ENCODE measurements at regions not wholly inside any gene's neighbourhood (a gene's known extent, or its start where the extent isn't known, plus 50 kb on each side); places are given as distances from the start of the nearest gene placed in this dataset.

DNA sequence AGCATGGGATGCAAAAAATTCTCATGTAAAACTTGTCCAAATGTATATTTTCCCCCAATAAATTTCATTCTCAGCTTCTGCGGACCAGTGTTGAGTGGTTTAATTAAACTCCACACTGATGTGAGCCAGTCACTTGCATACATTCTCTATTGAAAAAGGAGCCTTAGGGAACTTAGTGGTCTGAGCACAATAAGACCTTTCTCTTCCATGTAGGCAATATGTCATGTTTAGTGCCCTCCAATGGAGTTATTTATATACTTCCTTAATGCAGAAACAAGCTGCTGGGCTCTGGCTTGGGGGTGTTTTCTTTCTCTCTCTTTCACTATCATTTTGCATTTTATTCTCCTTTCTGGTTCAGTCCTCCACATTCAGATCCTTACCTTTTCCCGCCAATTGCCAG is 196.9 kb downstream of the ANAPC10 start:
- DNase-seq: no peak
- intact Hi-C loops (cut with DNase I): no loop called here

DNA sequence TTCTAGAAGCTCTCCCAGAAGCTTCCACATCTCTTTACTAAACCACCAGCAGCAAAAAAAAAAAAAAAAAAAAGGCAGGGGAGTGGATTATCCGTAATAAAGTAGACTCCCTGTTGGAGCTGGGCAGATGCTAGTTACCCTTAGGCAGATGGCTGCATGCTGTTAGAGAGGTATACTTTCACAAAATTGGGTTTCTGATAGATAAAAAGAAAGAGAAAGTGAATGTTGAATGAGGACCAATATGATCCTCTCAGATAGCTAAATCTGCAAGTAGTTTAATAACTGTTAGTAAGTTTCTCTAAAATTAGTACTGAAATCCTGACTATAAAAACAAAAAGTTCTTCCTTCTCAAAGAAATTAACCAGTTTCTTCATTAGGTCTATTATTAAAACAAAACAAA is 195.4 kb downstream of the ANAPC10 start:
- intact Hi-C loops (cut with DNase I): no loop called here

DNA sequence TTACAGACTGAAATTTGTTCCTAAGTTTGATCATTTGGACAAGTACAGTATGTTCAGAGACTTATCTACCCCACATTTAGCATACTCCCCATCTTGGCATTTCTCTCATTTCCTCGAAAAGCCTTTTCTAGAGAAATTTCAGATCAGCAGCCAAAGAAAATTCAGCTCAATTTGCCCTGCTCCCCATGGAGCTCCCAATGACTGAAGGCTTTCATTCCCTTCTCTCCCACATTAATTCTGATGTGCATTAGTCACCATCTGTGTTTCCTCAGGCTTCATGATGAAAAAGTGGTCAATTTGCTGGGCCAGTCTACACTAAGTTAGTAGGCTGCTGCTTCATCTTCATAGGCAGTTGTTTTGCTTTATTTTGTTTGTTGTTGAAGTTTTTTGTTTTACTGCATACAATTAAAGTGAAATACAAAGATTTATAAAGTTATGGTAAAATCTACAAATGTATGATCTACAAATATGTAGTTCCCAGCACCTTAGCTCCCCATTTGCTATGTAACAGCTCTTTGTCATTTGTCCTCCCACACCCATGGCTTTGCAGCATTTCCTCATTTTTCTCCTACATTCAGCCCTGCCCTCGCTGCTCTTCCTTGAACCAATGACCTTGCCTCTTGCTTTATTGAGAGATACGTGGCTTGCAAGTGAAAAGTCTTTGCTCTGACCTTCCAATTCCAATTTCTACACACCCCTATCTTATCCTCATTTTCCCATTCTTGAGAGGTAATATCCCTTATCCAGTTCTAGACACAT is 193.9 kb downstream of the ANAPC10 start:
- intact Hi-C loops (cut with DNase I): no loop called here
- no peak for DNase-seq

More for the DNA sequence above, 195.4 kb downstream of the ANAPC10 start:
- DNase-seq: no peak

DNA sequence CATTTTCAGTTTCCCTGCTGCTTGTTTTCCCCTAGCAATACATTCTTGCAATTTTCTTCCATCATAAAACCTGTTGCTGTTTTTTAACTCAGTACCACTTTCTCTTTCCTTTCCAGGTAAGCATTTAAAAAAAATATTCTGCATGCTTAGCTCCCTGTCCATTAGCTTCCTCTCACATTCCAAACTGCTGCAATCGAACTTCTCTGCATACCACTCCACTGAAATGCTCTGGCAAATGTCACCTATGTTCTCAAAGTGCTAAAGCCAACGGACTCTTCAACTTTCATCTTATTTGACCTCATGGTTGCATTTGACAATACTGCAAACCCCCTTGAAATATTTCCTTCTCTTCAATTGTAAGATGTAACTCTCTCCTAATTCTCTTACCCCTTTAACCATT is 192.7 kb downstream of the ANAPC10 start:
- intact Hi-C loops (cut with DNase I): no loop called here
- DNase-seq: no peak

DNA sequence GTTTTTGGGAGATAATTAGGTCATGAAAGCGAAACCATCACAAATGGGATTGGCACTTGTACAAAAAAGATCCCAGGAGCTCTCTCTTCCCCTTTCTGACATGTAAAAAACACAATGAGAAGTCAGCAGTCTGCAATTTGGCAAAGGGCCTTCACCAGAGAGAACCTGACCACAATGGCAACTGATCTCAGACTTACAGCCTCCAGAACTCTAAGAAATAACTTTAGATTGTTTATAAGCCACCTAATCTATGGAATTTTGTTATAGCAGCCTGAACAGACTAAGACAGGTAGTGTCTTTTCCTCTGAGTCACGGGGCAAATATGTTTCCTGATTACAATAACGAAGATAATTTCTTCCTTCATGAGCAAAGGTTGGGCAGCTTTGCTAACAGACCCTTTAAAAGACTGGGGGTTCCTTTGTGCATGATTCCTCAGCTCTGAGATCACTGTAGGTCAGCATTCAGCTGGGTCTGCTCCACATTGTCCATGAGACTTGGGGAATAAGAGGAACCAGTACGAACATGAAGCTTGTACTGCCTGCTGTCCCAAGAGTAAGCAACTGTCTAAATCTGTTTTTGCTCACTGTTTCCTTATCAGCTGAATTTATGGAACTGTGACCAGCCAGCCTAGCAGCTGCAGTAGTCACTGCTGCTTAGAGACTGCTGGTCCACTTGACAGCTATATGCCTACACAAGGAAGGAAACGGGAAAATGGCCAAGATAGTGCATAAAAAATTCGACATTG is 191.6 kb downstream of the ANAPC10 start:
- intact Hi-C loops (cut with DNase I): no loop called here
- DNase-seq: no peak

DNA sequence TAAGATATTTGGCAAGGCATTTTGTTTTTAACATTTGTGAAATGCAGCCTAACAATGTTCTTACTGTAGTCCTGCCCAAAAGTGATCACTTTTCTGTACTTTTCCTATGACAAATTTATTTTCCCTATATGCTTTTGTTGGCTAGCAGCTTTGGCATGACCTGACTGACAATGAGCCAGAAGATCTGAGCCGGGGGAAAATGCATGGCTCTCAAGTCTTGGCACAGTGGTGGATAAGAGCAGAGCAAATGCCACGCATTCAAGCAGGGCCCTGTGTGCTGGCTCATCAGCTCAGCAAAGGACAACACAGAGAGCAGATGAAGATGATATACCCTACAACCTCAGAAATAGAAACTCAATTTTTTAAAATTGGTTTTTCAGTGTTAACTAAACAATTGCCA is 187.3 kb downstream of the ANAPC10 start:
- no peak for DNase-seq
- intact Hi-C loops (cut with DNase I): no loop called here
